CD4-positive, alpha-beta T cell (primary cell): ENCODE measurements at regions not wholly inside any gene's neighbourhood (a gene's known extent, or its start where the extent isn't known, plus 50 kb on each side); places are given as distances from the start of the nearest gene placed in this dataset.

Experiments used
- ATAC-seq: fragments of 200-7000 bp; cut with Tn5 transposase; one replicate; pipeline ENCODE4 v1.10.0; 2022; ENCODE audit warnings: mild to moderate bottlenecking; ENCODE audit not compliant: poor library complexity
- CTCF ChIA-PET: fragments of 350-600 bp; sonication (Branson Sonifier 250); formaldehyde crosslinking; loops from one replicate; lab custom pipeline; 2021; ENCODE audit warnings: antibody characterized with exemption, inconsistent platforms; lab: Charles Lee
- POLR2A ChIA-PET: fragments of 350-600 bp; sonication (Branson Sonifier 250); formaldehyde crosslinking; loops from one replicate; lab custom pipeline; 2021; ENCODE audit warnings: antibody characterized with exemption, inconsistent platforms; lab: Charles Lee
- DNase-seq, 14 experiments: peaks; one replicate each; pipeline ENCODE4 v3.0.0-alpha.2; 2013 to 2020; ENCODE audit warnings: mixed read lengths in 2 of 14
- H3K27ac ChIP-seq, 2 donors: one replicate each; pipeline versions ENCODE4 v1.5.1 to v1.7.0; 2013; ENCODE audit warnings: low read length in 2 of 2, low read depth in 1 of 2, mild to moderate bottlenecking in 1 of 2
- H3K27me3 ChIP-seq, 2 experiments: 1 replicate in 1 of 2; 2 replicates in 1 of 2; pipeline versions ENCODE4 v1.6.1 to v1.7.0; 2013; ENCODE audit warnings: low read length in 2 of 2, control low read depth in 1 of 2, mild to moderate bottlenecking in 1 of 2, moderate library complexity in 1 of 2; ENCODE audit not compliant: insufficient read depth in 2 of 2, control insufficient read depth in 1 of 2
- H3K36me3 ChIP-seq: one replicate; pipeline ENCODE4 v1.6.1; 2013; ENCODE audit warnings: low read length, control low read depth; ENCODE audit not compliant: insufficient read depth
- H3K4me1 ChIP-seq: one replicate; pipeline ENCODE4 v1.6.1; 2013; ENCODE audit warnings: low read length, control low read depth; ENCODE audit not compliant: insufficient read depth
- H3K4me3 ChIP-seq: one replicate; pipeline ENCODE4 v1.5.1; 2013; ENCODE audit warnings: mild to moderate bottlenecking, low read length, moderate library complexity
- H3K9me3 ChIP-seq, 2 experiments: 1 replicate in 1 of 2; 2 replicates in 1 of 2; pipeline versions ENCODE4 v1.6.1 to v1.7.0; 2013; ENCODE audit warnings: low read length in 2 of 2, mild to moderate bottlenecking in 2 of 2, control low read depth in 1 of 2, moderate library complexity in 1 of 2; ENCODE audit not compliant: control insufficient read depth in 1 of 2, insufficient read depth in 1 of 2
- H3K27ac Mint-ChIP-seq: one replicate; pipeline ENCODE4 v1.8.0; 2020; ENCODE audit warnings: mixed read lengths
- H3K27me3 Mint-ChIP-seq: one replicate; pipeline ENCODE4 v1.8.0; 2021; ENCODE audit warnings: mixed read lengths
- H3K36me3 Mint-ChIP-seq: one replicate; pipeline ENCODE4 v1.8.0; 2021; ENCODE audit warnings: low read depth, mixed read lengths
- H3K4me1 Mint-ChIP-seq: one replicate; pipeline ENCODE4 v1.8.0; 2021; ENCODE audit warnings: low read depth, mixed read lengths
- H3K4me3 Mint-ChIP-seq: one replicate; pipeline ENCODE4 v1.8.0; 2020; ENCODE audit warnings: mild to moderate bottlenecking, mixed read lengths
- H3K9me3 Mint-ChIP-seq: one replicate; pipeline ENCODE4 v1.8.0; 2020; ENCODE audit warnings: mixed read lengths
- intact Hi-C, 2 experiments: fragments of 100-400 bp; cut with DNase I in 1 of 2; cut with micrococcal nuclease in 1 of 2; formaldehyde crosslinking; loops; one replicate each; pipeline versions ENCODE4 v1.15.1 to v1.9.0; 2023 to 2025; cut with DNase I, micrococcal nuclease
- TF ChIP-seq, protein P1 (sequence below): fragments of 200-600 bp; IDR thresholded peaks from one replicate; pipeline ENCODE4 v1.8.0; 2022; ENCODE audit warnings: antibody characterized with exemption, mild to moderate bottlenecking

DNA sequence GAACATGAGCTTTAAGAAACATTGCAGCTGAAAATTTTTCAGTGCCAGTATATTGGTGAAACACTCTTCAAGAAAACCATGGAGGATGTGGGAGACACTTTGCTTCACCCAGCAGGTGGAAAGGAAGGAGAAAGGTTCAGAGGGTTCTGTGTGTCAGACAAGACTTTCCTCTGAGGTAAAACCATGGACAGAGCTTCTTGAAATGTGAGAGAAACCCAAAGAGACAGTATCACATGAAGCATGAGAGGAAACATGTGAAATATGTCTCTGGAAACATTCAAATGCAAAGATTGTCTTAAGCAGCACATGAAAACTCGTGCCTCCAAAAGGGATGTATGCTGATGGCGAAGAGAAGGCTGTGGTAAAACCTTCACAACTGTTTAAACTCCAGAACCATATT, 368.9 kb upstream of the ST8SIA4 start:
- DNase-seq: no peak
- no peaks in the 10 kb centered on the region for H3K4me1 Mint-ChIP-seq
- no peak overlapping the region for H3K27ac ChIP-seq
- H3K27me3 Mint-ChIP-seq: peaks cover 5% of the 10 kb centered on the region
- intact Hi-C loops: no loop called here
- no peaks in the 10 kb centered on the region for H3K27me3 ChIP-seq
- H3K4me3 ChIP-seq: no peak overlapping the region
- no peak overlapping the region for H3K4me3 Mint-ChIP-seq
- TF ChIP-seq, protein P1, sequence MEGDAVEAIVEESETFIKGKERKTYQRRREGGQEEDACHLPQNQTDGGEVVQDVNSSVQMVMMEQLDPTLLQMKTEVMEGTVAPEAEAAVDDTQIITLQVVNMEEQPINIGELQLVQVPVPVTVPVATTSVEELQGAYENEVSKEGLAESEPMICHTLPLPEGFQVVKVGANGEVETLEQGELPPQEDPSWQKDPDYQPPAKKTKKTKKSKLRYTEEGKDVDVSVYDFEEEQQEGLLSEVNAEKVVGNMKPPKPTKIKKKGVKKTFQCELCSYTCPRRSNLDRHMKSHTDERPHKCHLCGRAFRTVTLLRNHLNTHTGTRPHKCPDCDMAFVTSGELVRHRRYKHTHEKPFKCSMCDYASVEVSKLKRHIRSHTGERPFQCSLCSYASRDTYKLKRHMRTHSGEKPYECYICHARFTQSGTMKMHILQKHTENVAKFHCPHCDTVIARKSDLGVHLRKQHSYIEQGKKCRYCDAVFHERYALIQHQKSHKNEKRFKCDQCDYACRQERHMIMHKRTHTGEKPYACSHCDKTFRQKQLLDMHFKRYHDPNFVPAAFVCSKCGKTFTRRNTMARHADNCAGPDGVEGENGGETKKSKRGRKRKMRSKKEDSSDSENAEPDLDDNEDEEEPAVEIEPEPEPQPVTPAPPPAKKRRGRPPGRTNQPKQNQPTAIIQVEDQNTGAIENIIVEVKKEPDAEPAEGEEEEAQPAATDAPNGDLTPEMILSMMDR: no peak
- no peak for ATAC-seq
- H3K36me3 ChIP-seq: no peaks in the 10 kb centered on the region
- no peak overlapping the region for H3K27ac Mint-ChIP-seq
- ChIA-PET POLR2A (no interaction called here), CTCF (no interaction called here)
- no peaks in the 10 kb centered on the region for H3K4me1 ChIP-seq
- no peaks in the 10 kb centered on the region for H3K36me3 Mint-ChIP-seq
- H3K9me3 Mint-ChIP-seq: no peaks in the 10 kb centered on the region
- no peaks in the 10 kb centered on the region for H3K9me3 ChIP-seq

DNA sequence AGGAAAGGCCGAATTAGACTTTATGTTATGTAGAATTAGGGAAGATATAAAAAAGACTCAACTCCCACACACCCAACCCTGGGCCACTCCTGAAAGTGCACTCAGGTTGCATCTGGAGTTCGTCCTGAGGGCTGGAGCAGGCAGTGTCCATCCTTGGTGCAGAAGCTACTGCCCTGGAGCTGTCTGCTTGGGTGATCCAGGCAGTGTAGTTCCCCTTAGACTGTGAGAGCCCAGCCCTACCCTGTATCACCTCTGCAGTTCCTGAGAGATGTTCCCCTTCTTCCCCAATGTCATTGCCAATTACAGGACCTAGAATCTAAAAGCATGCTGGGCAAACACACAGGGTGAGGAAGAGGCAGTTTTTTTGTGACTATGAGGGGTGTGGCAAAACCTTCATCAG, 368.3 kb upstream of the ST8SIA4 start:
- H3K27ac ChIP-seq: no peak overlapping the region
- TF ChIP-seq, protein P1: no peak
- Mint-ChIP-seq H3K9me3 (no peaks in the 10 kb centered on the region), H3K27ac (no peak overlapping the region), H3K36me3 (no peaks in the 10 kb centered on the region), H3K27me3 (peaks cover 5% of the 10 kb centered on the region), H3K4me1 (no peaks in the 10 kb centered on the region), H3K4me3 (no peak overlapping the region)
- intact Hi-C loops: no loop called here
- ChIA-PET CTCF (no interaction called here), POLR2A (no interaction called here)
- H3K36me3 ChIP-seq: no peaks in the 10 kb centered on the region
- no peaks in the 10 kb centered on the region for H3K4me1 ChIP-seq
- H3K9me3 ChIP-seq: no peaks in the 10 kb centered on the region
- H3K4me3 ChIP-seq: no peak overlapping the region
- ATAC-seq: no peak
- H3K27me3 ChIP-seq: no peaks in the 10 kb centered on the region
- no peak for DNase-seq

- no peaks in the 10 kb centered on the region for H3K36me3 ChIP-seq
- intact Hi-C loops: no loop called here
- H3K36me3 Mint-ChIP-seq: no peaks in the 10 kb centered on the region
- H3K9me3 ChIP-seq: no peaks in the 10 kb centered on the region
- H3K27me3 ChIP-seq: no peaks in the 10 kb centered on the region
- peaks cover 17% of the 10 kb centered on the region for H3K27me3 Mint-ChIP-seq
- POLR2A ChIA-PET: no interaction called here
- H3K4me3 Mint-ChIP-seq: no peak overlapping the region
- CTCF ChIA-PET: no interaction called here
- no peak overlapping the region for H3K4me3 ChIP-seq
- no peak overlapping the region for H3K27ac Mint-ChIP-seq
- no peaks in the 10 kb centered on the region for H3K4me1 Mint-ChIP-seq
- H3K27ac ChIP-seq: no peak overlapping the region
- H3K9me3 Mint-ChIP-seq: no peaks in the 10 kb centered on the region
- ATAC-seq (no peak), DNase-seq (no peak)
- TF ChIP-seq, protein P1: no peak
- H3K4me1 ChIP-seq: no peaks in the 10 kb centered on the region
These were observed 357.8 kb upstream of the ST8SIA4 start for GRCh38 chr5:101260857-101261256.
